ENCODE measurements at regions not wholly inside any gene's neighbourhood (a gene's known extent, or its start where the extent isn't known, plus 50 kb on each side); places are given as distances from the start of the nearest gene placed in this dataset.
"Not testable (repeated sequence)": the region's sequence is repeated elsewhere in the genome, so short reads cannot be mapped to it uniquely, and the experiment has no call there.

DNA sequence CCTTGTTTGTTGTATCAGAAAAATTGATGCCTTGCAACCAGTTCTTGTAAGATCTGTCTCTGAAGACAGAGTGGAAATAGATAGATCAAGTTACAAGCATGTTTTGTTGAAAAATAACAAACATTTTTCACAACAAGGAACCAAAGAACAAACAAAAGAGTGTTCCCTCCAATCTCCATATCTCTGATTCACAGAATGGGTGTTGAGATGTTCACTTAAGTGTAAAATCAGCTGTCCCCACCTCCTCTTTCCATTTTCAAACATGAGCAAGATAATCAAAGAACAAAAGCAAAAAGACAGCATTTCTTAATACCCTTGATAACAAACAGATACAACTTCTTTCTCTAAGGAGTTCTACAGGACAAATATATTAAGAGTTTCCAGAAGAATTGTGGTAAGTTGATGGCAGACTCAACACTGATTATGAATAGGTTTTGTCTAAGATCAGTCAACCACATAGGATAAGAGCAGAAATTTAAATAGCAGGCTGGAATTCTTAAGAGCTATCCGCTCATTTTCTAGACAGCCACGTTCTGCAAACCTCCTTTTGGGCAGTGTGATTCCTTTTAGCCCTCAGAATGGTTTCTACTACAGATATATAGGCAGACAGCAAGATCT, 970.9 kb upstream of the AUTS2 start:
- Mint-ChIP-seq H3K4me1 (no peaks in the 10 kb centered on the region), H3K4me3 (no peak overlapping the region), H3K36me3 (no peaks in the 10 kb centered on the region), H3K27ac (no peak overlapping the region), H3K27me3 (no peaks in the 10 kb centered on the region), H3K9me3 (peaks cover 6% of the 10 kb centered on the region)
- ATAC-seq = no peak

GRCh38 chr7:68630914-68631313, 967.4 kb upstream of the AUTS2 start:
- H3K4me3 Mint-ChIP-seq, H3K9me3 Mint-ChIP-seq, ATAC-seq, H3K27ac Mint-ChIP-seq, H3K27me3 Mint-ChIP-seq, H3K4me1 Mint-ChIP-seq, H3K36me3 Mint-ChIP-seq: not testable (repeated sequence)

DNA sequence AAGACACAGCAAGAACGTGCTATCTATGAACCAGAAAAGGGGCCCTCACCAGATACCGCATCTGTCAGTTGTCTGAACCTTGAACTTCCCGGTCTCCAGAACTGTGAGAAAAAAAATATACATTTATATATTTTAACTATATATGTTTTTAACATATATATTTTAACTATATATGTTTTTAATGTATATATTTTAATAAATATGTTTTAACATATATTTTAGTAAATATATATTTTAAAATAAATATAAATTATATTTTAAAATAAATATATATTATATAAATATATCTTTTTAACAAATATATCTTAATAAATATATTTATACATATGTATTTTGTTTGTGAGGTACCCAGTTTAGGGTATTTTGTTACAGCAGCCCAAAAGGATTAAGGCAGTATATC, 958.2 kb upstream of the AUTS2 start:
- Mint-ChIP-seq H3K27me3 (no peaks in the 10 kb centered on the region), H3K9me3 (peaks cover 7% of the 10 kb centered on the region), H3K36me3 (no peaks in the 10 kb centered on the region), H3K4me1 (no peaks in the 10 kb centered on the region), H3K4me3 (no peak overlapping the region), H3K27ac (no peak overlapping the region)
- no peak for ATAC-seq

- no peak for ATAC-seq
- no peak overlapping the region for H3K4me3 Mint-ChIP-seq
- no peaks in the 10 kb centered on the region for H3K27me3 Mint-ChIP-seq
- no peaks in the 10 kb centered on the region for H3K36me3 Mint-ChIP-seq
- H3K9me3 Mint-ChIP-seq = peaks cover 11% of the 10 kb centered on the region
- H3K27ac Mint-ChIP-seq = no peak overlapping the region
- H3K4me1 Mint-ChIP-seq = no peaks in the 10 kb centered on the region
These were observed 955.5 kb upstream of the AUTS2 start for GRCh38 chr7:68642727-68643126.

DNA sequence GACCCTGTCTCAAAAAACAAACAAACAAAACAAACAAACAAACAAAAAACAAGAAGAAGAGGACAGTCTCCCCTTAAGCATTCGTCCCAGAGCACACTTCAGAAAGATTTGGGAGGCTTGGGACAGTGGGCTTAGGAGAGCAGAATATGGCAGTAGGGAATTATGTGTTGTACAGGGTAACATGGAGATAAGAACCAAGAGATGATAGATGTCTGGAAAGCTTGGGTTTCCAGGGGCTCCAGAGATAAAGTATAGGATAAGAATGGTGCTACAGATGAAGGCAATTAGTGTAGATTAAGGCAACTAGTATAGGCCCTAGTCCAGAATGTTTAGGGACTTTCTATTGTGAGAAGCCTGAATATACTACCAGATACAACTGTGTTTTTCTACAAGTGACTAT, 934.9 kb upstream of the AUTS2 start:
- Mint-ChIP-seq H3K4me3 (no peak overlapping the region), H3K4me1 (no peaks in the 10 kb centered on the region), H3K27me3 (no peaks in the 10 kb centered on the region), H3K27ac (no peak overlapping the region), H3K9me3 (peaks cover 4% of the 10 kb centered on the region), H3K36me3 (no peaks in the 10 kb centered on the region)
- ATAC-seq = no peak

DNA sequence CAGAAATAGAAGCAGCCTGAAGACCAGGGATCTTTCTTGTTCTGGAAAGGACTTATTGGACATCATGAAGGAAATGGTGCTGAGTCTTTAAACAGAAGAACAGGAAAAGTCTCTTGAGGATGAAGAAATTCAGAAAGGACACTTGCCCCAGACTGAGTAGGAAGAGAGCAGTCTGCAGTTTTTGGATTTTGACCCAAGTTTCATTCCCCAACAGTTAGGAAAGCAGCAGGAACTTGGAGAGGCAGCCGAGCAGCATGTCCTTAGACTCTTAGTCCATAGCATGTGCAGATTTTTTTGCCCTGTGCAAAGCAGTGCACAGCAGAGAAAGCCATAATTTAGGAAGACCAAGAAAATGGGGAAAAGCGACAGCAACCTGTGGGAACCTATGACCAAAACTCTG, 927.2 kb upstream of the AUTS2 start:
- H3K9me3 Mint-ChIP-seq = peaks cover 10% of the 10 kb centered on the region
- H3K4me3 Mint-ChIP-seq = no peak overlapping the region
- no peaks in the 10 kb centered on the region for H3K4me1 Mint-ChIP-seq
- no peaks in the 10 kb centered on the region for H3K36me3 Mint-ChIP-seq
- H3K27me3 Mint-ChIP-seq = no peaks in the 10 kb centered on the region
- no peak for ATAC-seq
- H3K27ac Mint-ChIP-seq = no peak overlapping the region

DNA sequence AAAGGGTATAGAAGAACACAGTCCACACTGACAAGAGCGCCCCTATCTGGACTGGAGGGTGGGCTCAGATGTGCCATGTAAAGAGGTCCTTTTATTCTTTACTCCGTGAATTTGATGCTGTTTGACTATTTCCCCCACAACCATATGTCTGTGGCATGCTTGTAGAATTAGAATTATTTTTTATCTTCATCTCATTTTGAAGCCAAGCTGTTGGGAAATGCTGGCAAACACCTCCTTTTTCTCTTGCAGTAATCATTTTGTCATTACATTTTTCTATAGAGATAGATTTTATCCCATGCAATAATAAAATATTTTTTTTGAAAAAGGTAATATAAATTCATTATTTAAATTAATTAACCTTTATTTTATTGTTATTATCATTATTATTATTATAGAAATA, 926.6 kb upstream of the AUTS2 start:
- H3K27me3 Mint-ChIP-seq = no peaks in the 10 kb centered on the region
- no peaks in the 10 kb centered on the region for H3K4me1 Mint-ChIP-seq
- H3K4me3 Mint-ChIP-seq = no peak overlapping the region
- H3K27ac Mint-ChIP-seq = no peak overlapping the region
- no peaks in the 10 kb centered on the region for H3K36me3 Mint-ChIP-seq
- ATAC-seq = no peak
- peaks cover 10% of the 10 kb centered on the region for H3K9me3 Mint-ChIP-seq

- Mint-ChIP-seq H3K36me3 (no peaks in the 10 kb centered on the region), H3K27me3 (no peaks in the 10 kb centered on the region), H3K4me3 (no peak overlapping the region), H3K9me3 (peaks cover 12% of the 10 kb centered on the region), H3K4me1 (no peaks in the 10 kb centered on the region), H3K27ac (no peak overlapping the region)
- no peak for ATAC-seq
These were observed 923.4 kb upstream of the AUTS2 start for GRCh38 chr7:68674826-68675225.

- no peak for ATAC-seq
- Mint-ChIP-seq H3K9me3 (peaks cover 16% of the 10 kb centered on the region), H3K27ac (no peak overlapping the region), H3K36me3 (no peaks in the 10 kb centered on the region), H3K27me3 (no peaks in the 10 kb centered on the region), H3K4me1 (no peaks in the 10 kb centered on the region), H3K4me3 (no peak overlapping the region)
These were observed 921.3 kb upstream of the AUTS2 start for GRCh38 chr7:68676813-68677535.

DNA sequence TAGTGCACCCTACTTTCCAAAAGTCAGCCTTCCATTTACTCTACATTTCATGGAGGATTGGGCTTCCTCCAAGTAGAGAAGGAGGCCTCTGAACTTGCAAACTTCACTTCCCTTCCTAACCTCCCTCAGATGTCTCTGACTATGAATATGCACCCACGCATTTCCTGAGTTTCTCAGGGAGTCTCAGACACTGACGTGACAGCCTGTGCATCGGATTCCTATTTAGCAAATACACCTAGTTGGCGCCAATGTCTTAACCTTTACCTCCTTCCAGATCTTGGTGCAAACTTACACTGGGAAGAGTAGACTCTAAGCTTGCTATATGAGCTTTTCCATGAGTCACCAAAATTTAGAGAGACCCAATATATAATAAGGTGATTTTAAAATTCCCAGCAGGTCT, 920.1 kb upstream of the AUTS2 start:
- Mint-ChIP-seq H3K4me3 (no peak overlapping the region), H3K27me3 (no peaks in the 10 kb centered on the region), H3K9me3 (peaks cover 16% of the 10 kb centered on the region), H3K4me1 (no peaks in the 10 kb centered on the region), H3K36me3 (no peaks in the 10 kb centered on the region), H3K27ac (no peak overlapping the region)
- ATAC-seq = no peak

DNA sequence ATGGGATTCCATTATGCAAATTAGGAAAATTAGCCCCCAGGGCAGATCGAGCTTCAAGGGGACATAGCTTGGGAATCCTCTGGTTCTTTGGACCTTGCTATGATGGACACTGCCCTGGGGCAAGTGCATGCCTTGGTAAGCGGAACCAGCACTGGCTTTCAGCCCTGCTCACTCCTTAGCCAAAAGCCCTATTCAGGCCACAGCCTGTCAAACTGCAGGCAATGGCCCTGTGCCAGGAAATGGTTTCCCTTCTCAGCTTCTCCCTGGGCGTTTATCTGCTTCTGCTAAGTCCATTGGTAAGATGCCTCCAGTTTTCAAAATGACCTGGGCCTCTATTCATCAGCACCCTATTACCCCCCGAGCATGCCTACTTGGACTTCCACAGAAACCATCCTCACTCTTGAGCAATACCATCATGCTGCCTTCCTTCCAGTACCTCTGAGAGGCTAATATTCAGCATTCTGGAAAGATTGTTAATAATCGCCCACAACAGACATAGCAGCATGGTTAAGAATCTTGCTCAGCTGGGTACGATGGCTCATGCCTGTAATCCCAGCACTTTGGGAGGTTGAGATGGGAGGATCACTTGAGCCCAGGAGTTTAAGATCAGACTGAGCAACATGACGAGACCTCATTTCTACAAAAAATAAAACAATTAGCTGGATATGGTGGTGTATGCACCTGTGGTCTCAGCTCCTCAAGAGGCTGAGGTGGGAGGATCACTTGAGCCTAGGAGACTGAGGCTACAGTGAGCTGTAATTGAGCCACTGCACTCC, 918.6 kb upstream of the AUTS2 start:
- H3K4me3 Mint-ChIP-seq = no peak overlapping the region
- H3K36me3 Mint-ChIP-seq = no peaks in the 10 kb centered on the region
- no peaks in the 10 kb centered on the region for H3K4me1 Mint-ChIP-seq
- no peaks in the 10 kb centered on the region for H3K27me3 Mint-ChIP-seq
- no peak overlapping the region for H3K27ac Mint-ChIP-seq
- H3K9me3 Mint-ChIP-seq = peaks cover 12% of the 10 kb centered on the region
- no peak for ATAC-seq

DNA sequence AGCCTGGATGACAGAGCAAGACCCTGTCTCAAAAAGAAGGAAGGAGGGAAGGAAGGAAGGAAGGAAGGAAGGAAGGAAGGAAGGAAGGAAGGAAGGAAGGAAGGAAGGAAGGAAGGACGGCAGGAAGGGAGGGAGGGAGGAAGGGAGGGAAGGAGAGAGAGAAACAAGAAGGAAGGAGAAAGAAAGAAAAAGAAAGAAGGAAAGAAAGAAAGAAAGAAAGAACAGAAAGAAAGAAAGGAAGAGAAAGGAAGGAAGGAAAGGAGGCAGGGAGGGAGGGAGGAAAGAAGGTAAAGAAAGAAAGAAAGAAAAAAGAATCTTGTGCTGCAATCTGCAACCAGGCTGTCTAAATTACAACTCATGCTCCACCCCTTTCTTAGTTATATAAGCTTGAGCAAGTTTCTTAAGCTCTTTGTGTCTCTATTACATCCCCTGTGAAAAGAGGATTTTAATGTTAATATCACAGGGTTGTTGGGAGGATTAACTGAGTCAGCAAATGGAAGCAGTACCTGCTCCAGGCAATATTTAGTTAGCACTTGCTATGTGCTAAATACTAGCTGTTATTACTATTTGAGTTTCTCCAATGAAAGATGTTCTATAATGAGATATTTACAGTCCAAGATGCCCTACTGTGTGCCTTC, 917.9 kb upstream of the AUTS2 start:
- Mint-ChIP-seq H3K4me3 (no peak overlapping the region), H3K36me3 (no peaks in the 10 kb centered on the region), H3K27me3 (no peaks in the 10 kb centered on the region), H3K9me3 (peaks cover 11% of the 10 kb centered on the region), H3K27ac (no peak overlapping the region), H3K4me1 (no peaks in the 10 kb centered on the region)
- no peak for ATAC-seq

GRCh38 chr7:68682910-68683309, 915.4 kb upstream of the AUTS2 start:
- Mint-ChIP-seq H3K27me3 (no peaks in the 10 kb centered on the region), H3K4me1 (no peaks in the 10 kb centered on the region), H3K9me3 (peaks cover 3% of the 10 kb centered on the region), H3K4me3 (no peak overlapping the region), H3K36me3 (no peaks in the 10 kb centered on the region), H3K27ac (no peak overlapping the region)
- ATAC-seq = no peak

- H3K36me3 Mint-ChIP-seq = no peaks in the 10 kb centered on the region
- H3K4me3 Mint-ChIP-seq = no peak overlapping the region
- H3K9me3 Mint-ChIP-seq = peaks cover 3% of the 10 kb centered on the region
- no peak overlapping the region for H3K27ac Mint-ChIP-seq
- ATAC-seq = no peak
- no peaks in the 10 kb centered on the region for H3K27me3 Mint-ChIP-seq
- H3K4me1 Mint-ChIP-seq = no peaks in the 10 kb centered on the region
These were observed 913.9 kb upstream of the AUTS2 start for GRCh38 chr7:68684246-68684839.

DNA sequence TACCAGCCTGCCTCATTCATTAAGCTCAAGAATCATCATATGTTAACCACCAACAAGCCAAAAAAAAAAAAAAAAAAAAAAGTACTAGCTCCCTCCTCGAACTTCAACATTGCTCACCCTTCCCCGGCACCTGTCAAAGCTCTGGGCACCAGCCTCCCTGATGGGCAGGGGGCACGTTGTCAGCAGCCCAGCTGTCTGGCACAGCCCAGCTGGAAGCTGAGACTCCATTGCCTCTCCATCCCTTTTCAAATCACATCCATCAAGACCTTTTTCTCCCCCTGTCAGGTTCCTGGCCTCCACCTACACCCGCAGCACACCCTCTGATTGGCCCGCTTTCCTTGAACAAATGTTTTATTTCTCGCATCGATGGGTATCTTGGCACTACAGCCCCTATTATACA, 913.3 kb upstream of the AUTS2 start:
- H3K36me3 Mint-ChIP-seq = no peaks in the 10 kb centered on the region
- H3K4me3 Mint-ChIP-seq = no peak overlapping the region
- no peak for ATAC-seq
- no peaks in the 10 kb centered on the region for H3K27me3 Mint-ChIP-seq
- H3K4me1 Mint-ChIP-seq = no peaks in the 10 kb centered on the region
- H3K27ac Mint-ChIP-seq = no peak overlapping the region
- H3K9me3 Mint-ChIP-seq = peaks cover 3% of the 10 kb centered on the region

Measured in stimulated activated memory B cell treated with anti-CD40 and anti-IgM and Interleukin-4, amounts not matched to agents 10 μg/mL and 1 μg/mL and 100 μg/mL, for 72 hours (primary cell).